HG02840 (cell line): ENCODE measurements at regions not wholly inside any gene's neighbourhood (a gene's known extent, or its start where the extent isn't known, plus 50 kb on each side); places are given as distances from the start of the nearest gene placed in this dataset.
"Not testable (repeated sequence)": the region's sequence is repeated elsewhere in the genome, so short reads cannot be mapped to it uniquely, and the experiment has no call there.

Source experiments
- ATAC-seq: cut with Tn5 transposase; IDR thresholded peaks from one replicate; pipeline ENCODE4 v1.9.1; 2021; ENCODE audit warnings: mild to moderate bottlenecking, moderate library complexity, moderate number of reproducible peaks; ENCODE audit not compliant: unreplicated experiment, low FRiP score

GRCh38 chr22:49392841-49393510 lies 434.7 kb downstream of the BRD1 start:
- ATAC-seq = no peak

GRCh38 chr22:49392247-49392646 lies 435.4 kb downstream of the BRD1 start:
- no peak for ATAC-seq

GRCh38 chr22:49391436-49391835 lies 436.2 kb downstream of the BRD1 start:
- ATAC-seq = no peak

GRCh38 chr22:49390954-49391353 lies 436.7 kb downstream of the BRD1 start:
- no peak for ATAC-seq

GRCh38 chr22:49383909-49384308 lies 443.8 kb downstream of the BRD1 start:
- ATAC-seq = not testable (repeated sequence)

GRCh38 chr22:49382451-49382735 lies 445.3 kb downstream of the BRD1 start:
- no peak for ATAC-seq

- no peak for ATAC-seq
Observed at GRCh38 chr22:49381595-49382450, 445.9 kb downstream of the BRD1 start.

GRCh38 chr22:49380828-49381114 lies 446.9 kb downstream of the BRD1 start:
- ATAC-seq = no peak

- ATAC-seq = no peak
Observed at GRCh38 chr22:49380095-49380827, 447.4 kb downstream of the BRD1 start.

GRCh38 chr22:49377306-49377705 lies 450.4 kb downstream of the BRD1 start:
- no peak for ATAC-seq

- ATAC-seq = no peak
Observed at GRCh38 chr22:49373801-49374226, 453.9 kb downstream of the BRD1 start.

GRCh38 chr22:49373289-49373666 lies 454.4 kb downstream of the BRD1 start:
- ATAC-seq = no peak

- no peak for ATAC-seq
Observed at GRCh38 chr22:49372530-49373288, 455.0 kb downstream of the BRD1 start.

GRCh38 chr22:49372111-49372529 lies 455.6 kb downstream of the BRD1 start:
- no peak for ATAC-seq

- no peak for ATAC-seq
Observed at GRCh38 chr22:49371325-49372110, 456.2 kb downstream of the BRD1 start.

GRCh38 chr22:49370627-49371301 lies 456.9 kb downstream of the BRD1 start:
- no peak for ATAC-seq

GRCh38 chr22:49369726-49370626 lies 457.7 kb downstream of the BRD1 start:
- no peak for ATAC-seq

- no peak for ATAC-seq
Observed at GRCh38 chr22:49368976-49369725, 458.5 kb downstream of the BRD1 start.
